SK-N-SH (cell line): ENCODE measurements at regions not wholly inside any gene's neighbourhood (a gene's known extent, or its start where the extent isn't known, plus 50 kb on each side); places are given as distances from the start of the nearest gene placed in this dataset.
"Not testable (repeated sequence)": the region's sequence is repeated elsewhere in the genome, so short reads cannot be mapped to it uniquely, and the experiment has no call there.

Experiments
- EP300 ChIP-seq, 2 experiments: IDR thresholded peaks; 2 replicates each; pipeline versions ENCODE4 v1.4.0 to v1.6.1; 2012; ENCODE audit warnings: borderline replicate concordance in 1 of 2, low read depth in 1 of 2, low read length in 1 of 2
- GABPA ChIP-seq: IDR thresholded peaks from 2 replicates; pipeline ENCODE4 v1.4.0; 2012; ENCODE audit warnings: low read depth, mild to moderate bottlenecking
- POLR2AphosphoS5 ChIP-seq: IDR thresholded peaks from 2 replicates; pipeline ENCODE4 v1.6.1; 2012; ENCODE audit warnings: low read depth, low read length
- RCOR1 ChIP-seq: fragments of 150-350 bp; IDR thresholded peaks from 2 replicates; pipeline ENCODE4 v1.6.1; 2017; ENCODE audit warnings: antibody characterized with exemption, low read length
- TF ChIP-seq, protein P1 (sequence below): fragments of 200-600 bp; sonication (generic); IDR thresholded peaks from 2 replicates; pipeline ENCODE4 v1.6.1; 2017; ENCODE audit warnings: antibody characterized with exemption, mild to moderate bottlenecking, moderate library complexity
- TF ChIP-seq, protein P2 (sequence below): IDR thresholded peaks from 2 replicates; pipeline ENCODE4 v1.4.0; 2012; ENCODE audit warnings: low read depth, borderline replicate concordance
- TF ChIP-seq, protein P3 (sequence below): IDR thresholded peaks from 2 replicates; pipeline ENCODE4; 2012

DNA sequence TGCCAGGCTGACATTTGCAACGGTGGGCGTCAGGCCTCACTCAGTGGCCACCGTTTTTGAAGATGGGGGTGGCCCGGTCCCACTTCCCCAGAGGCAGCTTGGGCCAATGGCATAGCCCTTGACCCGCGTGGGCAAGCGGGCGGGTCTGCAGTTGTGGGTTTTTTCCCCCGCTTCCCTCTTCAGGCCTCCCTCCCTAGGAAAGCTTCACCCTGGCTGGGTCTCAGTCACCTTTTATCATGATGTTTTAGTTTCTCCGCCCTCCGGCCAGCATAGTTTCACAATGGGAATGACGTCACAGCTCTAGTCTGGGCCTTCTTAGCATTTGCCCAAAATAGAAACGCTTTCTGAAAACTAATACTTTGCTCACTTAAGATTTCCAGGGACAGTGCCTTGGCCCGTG is 3909.3 kb upstream of the OR11H1 start:
- TF ChIP-seq RCOR1; GABPA; POLR2AphosphoS5; EP300 (IDR thresholded peaks at IDR 0.05; ENCODE audit: borderline replicate concordance in 1 of 2, low read depth in 1 of 2, low read length in 1 of 2): not testable (repeated sequence)
- TF ChIP-seq, protein P1, sequence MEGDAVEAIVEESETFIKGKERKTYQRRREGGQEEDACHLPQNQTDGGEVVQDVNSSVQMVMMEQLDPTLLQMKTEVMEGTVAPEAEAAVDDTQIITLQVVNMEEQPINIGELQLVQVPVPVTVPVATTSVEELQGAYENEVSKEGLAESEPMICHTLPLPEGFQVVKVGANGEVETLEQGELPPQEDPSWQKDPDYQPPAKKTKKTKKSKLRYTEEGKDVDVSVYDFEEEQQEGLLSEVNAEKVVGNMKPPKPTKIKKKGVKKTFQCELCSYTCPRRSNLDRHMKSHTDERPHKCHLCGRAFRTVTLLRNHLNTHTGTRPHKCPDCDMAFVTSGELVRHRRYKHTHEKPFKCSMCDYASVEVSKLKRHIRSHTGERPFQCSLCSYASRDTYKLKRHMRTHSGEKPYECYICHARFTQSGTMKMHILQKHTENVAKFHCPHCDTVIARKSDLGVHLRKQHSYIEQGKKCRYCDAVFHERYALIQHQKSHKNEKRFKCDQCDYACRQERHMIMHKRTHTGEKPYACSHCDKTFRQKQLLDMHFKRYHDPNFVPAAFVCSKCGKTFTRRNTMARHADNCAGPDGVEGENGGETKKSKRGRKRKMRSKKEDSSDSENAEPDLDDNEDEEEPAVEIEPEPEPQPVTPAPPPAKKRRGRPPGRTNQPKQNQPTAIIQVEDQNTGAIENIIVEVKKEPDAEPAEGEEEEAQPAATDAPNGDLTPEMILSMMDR, result not testable (repeated sequence)
- TF ChIP-seq, protein P2, sequence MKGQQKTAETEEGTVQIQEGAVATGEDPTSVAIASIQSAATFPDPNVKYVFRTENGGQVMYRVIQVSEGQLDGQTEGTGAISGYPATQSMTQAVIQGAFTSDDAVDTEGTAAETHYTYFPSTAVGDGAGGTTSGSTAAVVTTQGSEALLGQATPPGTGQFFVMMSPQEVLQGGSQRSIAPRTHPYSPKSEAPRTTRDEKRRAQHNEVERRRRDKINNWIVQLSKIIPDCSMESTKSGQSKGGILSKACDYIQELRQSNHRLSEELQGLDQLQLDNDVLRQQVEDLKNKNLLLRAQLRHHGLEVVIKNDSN, result not testable (repeated sequence)
- TF ChIP-seq, protein P3, sequence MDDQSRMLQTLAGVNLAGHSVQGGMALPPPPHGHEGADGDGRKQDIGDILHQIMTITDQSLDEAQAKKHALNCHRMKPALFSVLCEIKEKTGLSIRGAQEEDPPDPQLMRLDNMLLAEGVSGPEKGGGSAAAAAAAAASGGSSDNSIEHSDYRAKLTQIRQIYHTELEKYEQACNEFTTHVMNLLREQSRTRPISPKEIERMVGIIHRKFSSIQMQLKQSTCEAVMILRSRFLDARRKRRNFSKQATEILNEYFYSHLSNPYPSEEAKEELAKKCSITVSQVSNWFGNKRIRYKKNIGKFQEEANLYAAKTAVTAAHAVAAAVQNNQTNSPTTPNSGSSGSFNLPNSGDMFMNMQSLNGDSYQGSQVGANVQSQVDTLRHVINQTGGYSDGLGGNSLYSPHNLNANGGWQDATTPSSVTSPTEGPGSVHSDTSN, result not testable (repeated sequence)
